IMR-90 (cell line): ENCODE measurements at regions not wholly inside any gene's neighbourhood (a gene's known extent, or its start where the extent isn't known, plus 50 kb on each side); places are given as distances from the start of the nearest gene placed in this dataset.

Experiments used
- BHLHE40 ChIP-seq: fragments of 150-350 bp; IDR thresholded peaks from 2 replicates; pipeline ENCODE4 v1.6.1; 2016; ENCODE audit warnings: mild to moderate bottlenecking, low read depth, low read length
- CEBPB ChIP-seq: IDR thresholded peaks from 2 replicates; pipeline ENCODE4 v1.6.1; 2012; ENCODE audit warnings: low read depth, low read length, improper control_type of control experiment
- MAFK ChIP-seq: IDR thresholded peaks from 2 replicates; pipeline ENCODE4 v1.6.1; 2012; ENCODE audit warnings: low read depth, low read length, improper control_type of control experiment
- MXI1 ChIP-seq: IDR thresholded peaks from 2 replicates; pipeline ENCODE4 v1.6.1; 2012; ENCODE audit warnings: low read depth, mild to moderate bottlenecking, low read length, moderate library complexity, borderline replicate concordance
- NFE2L2 ChIP-seq: fragments of 150-350 bp; IDR thresholded peaks from 2 replicates; pipeline ENCODE4 v1.6.1; 2016; ENCODE audit warnings: low read depth, mild to moderate bottlenecking, low read length
- POLR2A ChIP-seq: IDR thresholded peaks from 2 replicates; pipeline ENCODE4 v1.6.1; 2012; ENCODE audit warnings: mild to moderate bottlenecking, low read depth, low read length
- RAD21 ChIP-seq: IDR thresholded peaks from 2 replicates; pipeline ENCODE4 v1.6.1; 2012; ENCODE audit warnings: low read length, improper control_type of control experiment
- RCOR1 ChIP-seq: IDR thresholded peaks from 2 replicates; pipeline ENCODE4 v1.6.1; 2012; ENCODE audit warnings: mild to moderate bottlenecking, low read length, improper control_type of control experiment; ENCODE audit not compliant: insufficient replicate concordance
- RFX5 ChIP-seq: IDR thresholded peaks from 2 replicates; pipeline ENCODE4 v1.8.0; 2012; ENCODE audit warnings: low read depth, mild to moderate bottlenecking, low read length, moderate library complexity
- SMC3 ChIP-seq: fragments of 150-350 bp; IDR thresholded peaks from 2 replicates; pipeline ENCODE4 v1.6.1; 2016; ENCODE audit warnings: low read depth, mild to moderate bottlenecking, antibody characterized with exemption, low read length, moderate library complexity
- TF ChIP-seq, protein P1 (sequence below): conservative IDR thresholded peaks from 2 replicates; pipeline ENCODE4 v1.5.1; 2012; ENCODE audit warnings: mild to moderate bottlenecking, low read depth, low read length, improper control_type of control experiment

GRCh38 chr5:112514111-112514510 lies 95.0 kb upstream of the EPB41L4A start:
- TF ChIP-seq, protein P1, sequence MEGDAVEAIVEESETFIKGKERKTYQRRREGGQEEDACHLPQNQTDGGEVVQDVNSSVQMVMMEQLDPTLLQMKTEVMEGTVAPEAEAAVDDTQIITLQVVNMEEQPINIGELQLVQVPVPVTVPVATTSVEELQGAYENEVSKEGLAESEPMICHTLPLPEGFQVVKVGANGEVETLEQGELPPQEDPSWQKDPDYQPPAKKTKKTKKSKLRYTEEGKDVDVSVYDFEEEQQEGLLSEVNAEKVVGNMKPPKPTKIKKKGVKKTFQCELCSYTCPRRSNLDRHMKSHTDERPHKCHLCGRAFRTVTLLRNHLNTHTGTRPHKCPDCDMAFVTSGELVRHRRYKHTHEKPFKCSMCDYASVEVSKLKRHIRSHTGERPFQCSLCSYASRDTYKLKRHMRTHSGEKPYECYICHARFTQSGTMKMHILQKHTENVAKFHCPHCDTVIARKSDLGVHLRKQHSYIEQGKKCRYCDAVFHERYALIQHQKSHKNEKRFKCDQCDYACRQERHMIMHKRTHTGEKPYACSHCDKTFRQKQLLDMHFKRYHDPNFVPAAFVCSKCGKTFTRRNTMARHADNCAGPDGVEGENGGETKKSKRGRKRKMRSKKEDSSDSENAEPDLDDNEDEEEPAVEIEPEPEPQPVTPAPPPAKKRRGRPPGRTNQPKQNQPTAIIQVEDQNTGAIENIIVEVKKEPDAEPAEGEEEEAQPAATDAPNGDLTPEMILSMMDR: no peak
- no peak for TF ChIP-seq BHLHE40
- no peak for TF ChIP-seq RAD21
- no peak for TF ChIP-seq POLR2A
- TF ChIP-seq SMC3: no peak
- TF ChIP-seq MXI1: no peak
- TF ChIP-seq CEBPB: no peak
- TF ChIP-seq MAFK: no peak
- no peak for TF ChIP-seq NFE2L2
- no peak for TF ChIP-seq RFX5
- no peak for TF ChIP-seq RCOR1
